A172 (cell line): ENCODE measurements at regions not wholly inside any gene's neighbourhood (a gene's known extent, or its start where the extent isn't known, plus 50 kb on each side); places are given as distances from the start of the nearest gene placed in this dataset.

ENCODE experiments used
- DNase-seq: peaks from one replicate; pipeline ENCODE4 v3.0.0-alpha.2; 2015; ENCODE audit warnings: low spot score

DNA sequence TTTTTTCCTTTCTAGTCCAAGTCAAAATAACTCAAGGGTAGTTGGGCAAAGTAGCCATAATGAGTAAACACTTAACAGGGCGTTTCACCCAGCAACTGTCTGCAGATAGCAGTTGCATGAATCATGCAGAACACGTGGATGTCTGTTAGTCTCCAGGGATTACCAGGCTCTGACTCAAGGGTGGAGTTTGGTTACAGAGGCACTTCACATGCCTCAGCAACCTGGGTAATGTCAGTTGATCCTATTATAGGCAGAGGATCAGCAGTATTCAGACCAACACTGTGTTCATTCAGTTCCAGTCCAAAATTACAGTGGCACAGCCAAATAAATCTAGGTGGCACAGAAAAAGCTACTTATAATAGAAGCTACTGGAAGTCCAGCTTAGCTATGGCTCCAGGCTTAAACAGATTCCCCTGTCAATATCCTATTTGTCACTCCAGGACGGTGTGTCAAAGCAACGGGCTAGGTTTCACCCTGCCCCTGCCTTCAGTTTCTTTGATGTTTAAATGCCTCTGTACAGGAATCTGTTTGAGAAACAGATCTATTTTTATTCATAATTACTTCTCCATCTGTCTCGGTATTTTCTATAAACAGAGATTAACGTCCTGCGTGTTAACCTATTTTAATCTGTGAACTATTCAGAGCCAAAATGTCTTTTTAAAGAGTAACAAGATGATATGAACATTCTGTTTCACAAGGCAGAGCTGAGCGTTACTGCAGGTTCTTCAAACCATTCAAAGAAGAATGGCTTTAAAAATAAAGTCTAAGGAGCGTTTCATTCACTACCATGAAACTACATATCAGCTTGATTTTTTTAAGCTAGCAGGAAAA is 162.6 kb upstream of the AKR1E2 start:
- peak; percentile 100 for DNase-seq

DNA sequence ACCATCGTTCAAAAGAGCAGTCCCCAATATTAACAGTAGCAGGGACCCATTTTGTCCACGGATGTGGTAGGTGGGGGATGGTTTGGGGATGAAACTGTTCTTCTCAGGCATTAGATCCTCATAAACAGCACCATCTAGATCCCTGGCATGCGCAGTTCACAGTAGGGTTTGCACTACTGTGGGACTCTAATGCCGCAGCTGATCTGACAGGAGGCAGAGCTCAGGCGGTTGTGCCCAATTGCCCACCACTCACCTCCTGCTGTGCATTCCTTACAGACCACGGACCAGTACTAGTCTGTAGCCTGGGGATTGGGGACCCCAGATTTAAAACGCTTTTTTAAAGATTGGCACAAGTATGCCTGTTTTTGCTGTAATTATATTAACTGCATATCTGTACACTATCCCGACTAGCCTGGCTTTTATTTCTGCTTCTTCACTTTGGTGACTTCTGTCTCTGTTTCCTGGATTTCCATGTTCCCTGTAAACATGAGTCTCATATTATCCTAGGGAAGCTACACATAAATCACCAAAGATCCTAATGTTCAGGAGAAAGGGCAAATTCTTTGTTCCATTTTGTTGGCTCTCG is 163.3 kb upstream of the AKR1E2 start:
- DNase-seq, result peak; percentile 93

DNA sequence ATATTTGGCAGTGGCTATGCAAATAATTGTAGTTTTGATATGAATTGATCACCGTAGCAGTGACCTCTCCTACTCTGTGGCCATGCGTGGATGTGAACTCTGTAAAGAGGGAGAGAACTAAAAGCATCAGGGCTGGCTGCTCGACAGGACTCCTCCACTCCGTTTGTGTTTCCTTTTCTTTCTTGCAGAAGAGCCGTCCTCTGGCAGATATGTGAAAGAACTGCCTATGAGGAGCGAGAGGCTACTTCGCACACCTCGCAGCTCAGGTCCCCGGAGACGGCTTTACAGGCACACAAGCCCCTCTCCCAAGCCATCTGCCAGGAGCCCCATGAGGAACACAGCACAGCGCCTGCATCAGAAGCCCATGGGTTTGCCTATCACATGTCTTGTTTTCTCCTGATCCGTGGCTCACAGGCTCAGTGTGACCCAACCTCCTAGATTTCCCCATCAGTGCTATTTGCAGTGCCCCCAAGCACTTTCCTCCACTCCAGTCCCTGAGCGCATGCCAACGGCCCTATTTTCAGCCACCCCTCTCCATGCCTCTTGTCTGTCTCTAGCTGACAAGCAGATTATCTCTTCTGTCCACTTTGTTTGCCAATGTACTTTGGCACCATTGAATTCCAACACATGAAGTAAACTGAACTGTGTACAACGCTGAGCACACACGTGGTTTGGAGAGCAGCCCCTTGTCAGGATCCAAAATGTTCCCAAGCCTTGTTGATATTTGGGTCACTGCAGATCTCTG is 164.3 kb upstream of the AKR1E2 start:
- no peak for DNase-seq

DNA sequence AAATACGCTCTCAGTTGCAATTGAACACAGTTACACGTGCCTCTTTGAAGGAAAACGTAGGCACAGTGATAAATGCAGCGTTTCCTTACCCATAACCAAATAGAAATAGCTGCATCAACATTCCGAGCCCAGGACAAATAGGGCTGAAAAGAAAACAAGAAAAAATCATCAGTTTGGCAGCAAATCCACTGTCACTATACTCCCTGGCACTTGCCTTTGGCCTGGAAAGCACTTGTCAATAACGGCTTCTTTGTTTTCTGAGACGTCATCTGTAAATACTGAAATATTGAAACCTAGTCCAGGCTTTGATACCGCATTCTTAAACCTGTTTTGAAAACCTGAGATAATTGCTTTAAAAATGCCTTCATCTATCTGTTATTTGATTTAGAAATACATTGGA is 167.2 kb upstream of the AKR1E2 start:
- DNase-seq, result no peak

DNA sequence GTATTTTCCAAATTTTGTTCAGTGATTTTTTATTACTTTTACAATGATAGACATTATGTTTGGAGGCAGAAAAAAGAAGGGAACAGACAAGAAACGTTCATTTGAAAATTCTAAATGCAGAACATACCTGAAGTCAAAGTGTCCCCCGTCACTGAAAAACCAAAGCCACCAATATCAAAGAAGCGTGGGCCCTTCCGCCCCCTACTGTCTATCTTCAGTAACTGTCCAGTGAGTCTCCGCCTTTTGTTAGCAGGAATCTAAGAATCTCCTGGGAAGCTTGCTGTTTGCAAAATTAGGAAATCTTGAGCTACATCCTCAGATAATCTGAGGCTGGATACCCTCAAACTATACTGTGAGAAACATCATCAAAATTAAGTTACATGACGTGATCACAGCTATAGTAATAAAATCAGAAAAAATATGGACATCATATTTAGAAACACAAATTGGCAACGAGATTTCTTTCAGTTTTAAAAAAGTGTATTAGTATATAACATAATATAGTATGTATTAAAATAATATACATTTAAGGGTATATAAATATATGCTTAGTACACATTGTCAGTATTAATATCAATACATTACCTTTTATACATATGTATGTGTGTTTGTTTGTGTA is 169.3 kb upstream of the AKR1E2 start:
- peak; percentile 76 for DNase-seq

DNA sequence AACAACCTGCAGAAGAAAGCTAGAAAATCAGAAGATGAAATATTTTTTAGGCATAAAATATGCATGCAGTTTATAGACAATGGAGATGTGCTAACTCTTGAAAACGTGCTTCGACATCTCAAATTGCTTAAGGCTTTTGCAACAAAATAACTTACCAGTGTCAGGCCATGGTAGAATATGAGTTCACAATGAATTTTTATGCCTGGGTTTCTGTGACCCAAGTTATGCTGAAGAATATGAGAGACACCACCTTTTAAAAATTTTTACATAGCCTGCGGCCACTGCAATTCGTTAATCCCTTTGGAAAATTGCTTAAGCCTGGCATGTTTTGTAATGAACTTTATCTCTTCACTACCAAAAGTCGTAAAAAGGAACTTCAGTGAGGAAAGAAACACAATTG is 170.1 kb upstream of the AKR1E2 start:
- DNase-seq, result no peak

DNA sequence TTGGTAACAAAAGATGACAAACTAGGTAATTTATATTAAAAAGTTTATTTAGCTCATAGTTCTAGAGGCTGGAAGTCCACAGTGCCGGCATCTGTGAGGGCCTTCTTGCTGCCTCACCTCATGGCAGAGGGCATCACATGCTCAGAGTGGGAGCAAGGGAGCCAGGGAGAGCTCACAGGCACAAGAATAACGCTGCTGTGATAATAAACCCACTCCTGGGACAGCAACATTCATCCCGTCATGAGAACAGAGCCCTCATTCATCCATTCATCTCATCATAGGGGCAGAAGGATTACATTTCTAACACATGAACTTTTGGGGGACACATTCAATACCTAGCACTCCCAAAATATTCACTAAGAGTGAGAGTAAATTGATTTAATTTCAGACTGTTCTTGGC is 170.6 kb upstream of the AKR1E2 start:
- no peak for DNase-seq

DNA sequence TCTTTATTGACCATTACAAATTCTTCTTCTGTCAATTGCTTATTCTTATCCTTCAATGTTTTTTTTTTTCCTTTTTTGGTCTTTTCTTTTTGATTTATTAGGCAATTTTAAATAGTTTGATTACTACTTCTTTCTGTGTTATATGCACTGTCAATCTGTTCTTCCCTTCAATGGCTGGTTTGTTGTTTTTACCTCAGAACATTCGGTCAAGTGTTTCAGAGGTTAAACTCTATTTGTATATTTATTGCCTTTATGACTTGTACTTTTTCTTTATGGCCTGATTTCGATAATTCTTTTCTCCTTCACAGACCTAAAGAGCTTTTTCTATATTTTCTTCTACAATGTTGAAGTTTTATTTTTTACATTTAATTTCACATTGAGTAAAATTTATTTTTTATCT is 171.5 kb upstream of the AKR1E2 start:
- DNase-seq, result no peak

DNA sequence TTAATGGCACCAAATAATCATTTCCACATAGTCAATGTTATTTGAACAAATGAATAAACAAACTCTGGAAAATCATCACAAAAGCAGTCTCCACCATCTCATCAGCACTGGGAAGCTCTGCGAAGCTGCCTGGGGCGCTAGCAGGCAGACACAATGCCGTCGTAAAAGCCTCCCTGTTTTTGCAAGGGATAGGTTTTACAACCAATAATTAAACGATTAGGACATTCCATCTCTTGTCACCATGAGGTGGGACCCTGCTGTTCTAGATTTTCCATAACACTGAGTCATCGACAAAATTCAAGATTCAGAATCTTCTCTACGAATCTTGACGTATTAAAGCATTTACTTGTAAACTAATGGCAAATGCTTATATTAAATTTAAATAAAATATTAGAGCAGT is 172.8 kb upstream of the AKR1E2 start:
- DNase-seq, result no peak

DNA sequence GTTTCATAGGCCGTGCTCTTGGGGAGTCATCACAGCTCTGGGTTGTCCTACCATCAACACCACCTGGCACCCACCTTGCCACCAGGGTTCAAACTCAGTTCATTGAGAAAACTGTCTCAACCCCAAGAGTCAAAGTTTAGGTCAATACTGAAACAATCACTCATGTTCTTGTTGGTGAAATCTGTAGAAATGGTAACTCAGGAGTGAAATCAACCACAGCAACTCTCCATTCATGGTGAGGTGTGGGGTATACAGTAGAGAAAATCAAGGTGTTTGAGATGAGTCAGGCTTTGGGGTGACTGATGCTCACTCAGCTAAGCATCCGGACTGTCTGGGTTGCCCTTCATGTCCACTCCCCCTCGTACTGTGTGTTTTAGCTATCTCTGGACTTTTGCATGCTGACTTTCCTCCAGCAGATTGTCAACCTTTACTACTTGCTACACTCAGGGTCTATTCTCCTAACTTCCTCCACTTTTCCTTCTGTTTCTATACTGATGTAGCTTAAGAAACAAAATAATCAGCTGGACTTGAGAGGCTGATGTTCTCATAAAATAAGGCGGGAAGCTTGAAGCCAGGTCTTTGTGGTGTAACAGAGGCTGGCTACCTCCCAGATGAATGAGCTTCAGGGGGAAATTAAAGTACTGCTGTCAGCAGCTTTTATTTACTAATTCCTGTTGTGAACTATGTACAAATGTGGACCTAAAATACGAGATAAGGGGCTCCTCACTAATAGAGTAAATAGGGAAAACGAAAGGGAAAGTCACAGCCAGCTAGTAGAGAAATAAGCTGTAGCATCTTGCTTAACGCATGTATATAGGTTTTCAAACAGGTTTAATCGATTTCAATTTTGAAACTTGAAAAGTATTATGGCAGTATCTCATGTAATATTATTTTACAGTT is 173.6 kb upstream of the AKR1E2 start:
- no peak for DNase-seq

DNA sequence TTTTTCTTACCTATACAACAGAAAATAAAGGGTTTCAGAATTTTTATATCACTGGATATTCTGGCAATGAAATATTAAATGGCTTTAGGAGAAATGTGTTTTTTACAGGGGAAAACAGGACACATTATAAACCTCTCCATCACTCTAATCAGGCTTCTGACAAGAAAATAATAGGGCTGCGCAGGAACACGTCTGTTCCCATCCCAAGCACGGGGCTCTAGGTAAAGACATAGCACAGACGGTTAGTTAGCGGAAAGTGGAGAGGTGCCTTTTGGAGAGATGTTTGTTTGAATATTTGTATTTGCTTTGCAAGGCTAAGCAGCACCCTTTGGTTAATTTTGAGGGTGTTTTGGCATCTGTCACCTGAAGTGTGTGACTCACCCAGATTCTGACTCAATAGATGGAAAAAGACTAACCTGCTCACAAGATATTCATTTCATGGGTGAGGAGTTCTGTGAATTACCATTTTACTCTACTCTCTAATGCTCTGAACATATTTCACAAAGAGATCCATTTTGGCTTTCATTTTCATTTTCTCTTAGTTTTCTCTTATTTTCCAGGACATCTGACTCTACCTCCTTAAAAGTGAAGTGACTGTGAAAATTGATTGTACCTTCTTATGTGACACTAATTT is 174.5 kb upstream of the AKR1E2 start:
- DNase-seq, result no peak

DNA sequence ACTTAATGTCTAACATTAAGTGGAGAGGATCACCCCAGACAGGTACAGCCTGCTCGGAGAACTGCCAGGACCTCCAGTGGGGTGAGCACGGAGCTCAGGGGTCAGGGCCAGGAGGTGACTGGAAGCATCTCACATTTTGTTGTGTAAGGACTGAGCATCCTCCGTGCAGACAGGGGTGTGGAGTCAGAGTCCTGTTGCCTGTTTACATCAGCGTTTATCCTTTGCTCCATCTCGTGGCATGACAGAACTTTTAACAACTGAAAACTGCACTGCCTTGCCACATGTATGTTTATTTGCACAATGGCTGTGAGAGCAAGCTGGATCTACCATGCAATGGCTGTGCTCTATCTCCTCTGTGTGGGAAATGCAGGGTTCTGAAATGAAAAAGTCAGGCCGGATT is 175.4 kb upstream of the AKR1E2 start:
- no peak for DNase-seq

DNA sequence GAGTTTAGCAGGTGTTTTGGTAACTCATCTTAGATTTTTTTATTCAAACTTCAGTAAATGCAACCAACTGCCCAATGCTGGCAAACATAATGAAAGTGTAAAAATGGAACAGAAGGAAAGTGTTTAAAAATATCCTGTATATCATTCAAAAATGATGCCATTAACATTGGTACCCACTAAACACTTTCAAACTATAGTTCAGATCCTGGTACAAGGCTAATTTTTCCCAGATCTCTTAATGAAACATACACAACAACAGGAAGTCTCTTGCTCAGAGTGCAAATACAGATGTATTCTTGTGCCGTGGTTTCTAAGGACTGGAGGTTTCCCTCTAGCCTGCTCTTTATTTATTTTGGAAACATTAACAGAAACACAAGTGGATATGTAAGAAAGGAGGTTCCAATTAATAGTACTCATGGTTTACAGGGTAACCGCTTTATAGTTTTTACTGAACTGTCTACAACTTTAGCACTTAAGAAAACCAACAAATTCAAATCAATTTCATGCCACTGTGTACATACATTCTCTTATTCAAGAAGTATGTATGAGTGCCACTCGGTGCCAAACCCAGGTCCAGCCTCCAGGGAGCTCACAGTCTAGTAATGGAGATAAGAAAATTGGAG is 176.0 kb upstream of the AKR1E2 start:
- DNase-seq, result no peak

DNA sequence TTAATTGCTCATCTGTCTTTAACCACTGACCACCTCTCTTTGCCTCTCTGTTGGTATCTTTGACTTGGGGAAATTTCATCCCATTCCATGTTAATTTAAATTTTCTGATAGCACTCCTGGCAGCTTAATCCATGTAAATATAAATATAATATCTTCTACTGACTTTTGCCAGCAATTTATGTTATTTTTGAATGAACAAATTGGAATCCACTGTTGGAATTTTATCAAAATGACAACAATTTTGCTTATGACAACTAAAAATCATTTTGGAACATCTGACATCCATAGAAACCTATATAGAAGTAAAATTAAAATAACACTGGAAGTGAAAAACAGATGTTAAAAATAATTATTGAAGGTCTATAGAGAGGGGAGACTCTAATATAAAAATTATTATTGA is 176.5 kb upstream of the AKR1E2 start:
- DNase-seq, result no peak

DNA sequence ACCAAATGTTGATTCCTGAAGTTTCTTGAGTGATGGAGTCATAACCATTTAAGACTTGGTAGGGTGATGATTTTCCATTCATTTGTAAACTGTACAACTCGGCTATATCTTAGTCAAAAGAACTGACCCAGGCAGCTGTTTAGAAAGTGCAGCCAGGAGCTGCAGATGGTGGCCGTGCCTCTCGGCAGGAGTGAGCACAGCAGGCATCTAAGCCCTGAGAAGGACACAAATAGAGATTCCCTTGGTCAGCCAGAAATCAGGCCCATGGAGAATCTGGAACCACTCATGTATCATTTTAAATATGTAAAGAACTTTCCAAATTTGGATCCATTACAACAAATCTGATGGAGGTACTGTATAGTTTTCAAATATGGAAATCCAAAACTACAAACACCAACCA is 177.0 kb upstream of the AKR1E2 start:
- DNase-seq, result no peak

DNA sequence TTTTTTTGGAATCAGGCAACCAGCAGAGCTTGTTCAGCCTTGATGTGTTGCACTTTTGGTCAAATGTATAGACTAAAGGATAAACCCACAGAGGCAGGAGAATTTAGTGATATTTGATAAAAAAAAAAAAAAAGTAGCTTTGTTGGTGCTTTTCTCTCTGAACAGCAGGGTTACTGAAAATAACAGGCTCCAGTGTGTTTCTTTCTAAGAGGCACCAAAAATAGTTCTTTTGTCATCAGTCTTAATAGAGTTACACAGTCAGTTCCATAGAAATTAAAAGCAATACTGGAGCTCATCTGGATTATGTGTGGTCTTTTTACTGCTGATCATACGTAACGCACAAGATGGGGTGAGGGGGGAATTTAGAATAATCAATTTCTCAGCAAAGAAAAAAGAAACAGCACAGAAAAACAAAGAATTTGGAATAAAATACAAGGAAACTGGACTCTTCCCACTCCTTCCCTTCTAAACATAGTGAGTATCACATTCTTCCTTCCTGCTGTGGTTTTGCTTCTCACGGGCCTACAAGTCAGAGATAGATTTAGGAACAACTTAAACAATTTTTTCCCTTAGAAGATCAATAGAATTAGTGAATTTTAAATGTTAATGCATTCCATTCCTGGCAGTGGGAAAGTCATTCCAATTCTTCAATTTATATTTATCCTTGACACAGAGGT is 178.8 kb upstream of the AKR1E2 start:
- no peak for DNase-seq

DNA sequence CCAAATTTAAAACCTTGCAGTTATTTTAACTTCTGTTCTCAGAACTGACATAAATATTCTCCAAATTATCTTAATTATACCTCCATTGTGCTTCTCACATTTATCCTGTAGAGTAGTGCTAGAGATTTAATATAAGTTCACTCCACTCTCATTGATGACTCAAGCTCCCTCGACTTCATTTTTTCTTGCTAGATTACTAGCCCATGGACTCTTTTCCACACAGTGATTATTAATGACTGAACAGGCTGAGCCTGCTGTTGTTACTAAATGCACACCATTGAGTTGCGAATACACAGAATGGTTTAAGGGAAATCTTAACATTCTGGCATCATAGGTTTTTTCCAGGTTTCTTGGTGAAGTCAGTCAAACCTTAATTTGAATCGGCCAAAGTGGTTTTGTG is 179.5 kb upstream of the AKR1E2 start:
- DNase-seq, result no peak

DNA sequence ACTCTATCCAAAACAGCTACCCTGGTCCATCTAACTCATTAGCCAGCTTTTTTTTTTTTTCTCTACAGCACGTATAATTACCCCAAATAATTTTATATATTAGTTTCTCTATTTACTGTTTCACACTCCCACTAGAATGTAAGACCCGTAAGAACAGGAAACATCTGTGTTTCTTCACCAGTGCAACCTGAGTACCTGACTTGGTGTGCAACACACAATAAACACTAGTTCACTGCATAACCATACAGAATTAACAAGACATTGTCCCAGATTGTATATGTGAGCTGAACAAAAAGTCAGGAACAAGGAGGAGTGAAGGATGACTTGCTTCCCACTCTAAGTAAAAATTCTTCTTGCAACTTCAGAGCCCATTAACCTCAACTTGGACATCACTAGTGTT is 180.2 kb upstream of the AKR1E2 start:
- DNase-seq, result no peak

DNA sequence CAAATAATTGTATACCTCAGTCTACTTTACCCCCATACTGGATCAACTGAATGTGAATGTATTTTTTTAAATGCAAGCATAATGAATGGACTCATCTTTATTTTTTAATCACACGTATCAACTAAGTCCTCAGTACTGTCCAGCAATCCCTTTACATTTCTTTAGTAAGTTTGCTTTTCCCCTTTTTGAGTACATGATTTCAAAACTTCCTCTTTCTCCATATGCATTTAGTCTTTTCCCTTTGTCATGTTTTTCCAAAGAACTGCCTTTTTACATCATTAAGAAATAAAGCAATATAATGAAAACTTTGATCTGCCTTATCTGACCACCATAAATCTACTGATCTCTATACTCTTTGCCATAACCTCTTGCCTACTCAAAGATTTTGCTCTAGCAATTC is 182.5 kb upstream of the AKR1E2 start:
- DNase-seq, result no peak

DNA sequence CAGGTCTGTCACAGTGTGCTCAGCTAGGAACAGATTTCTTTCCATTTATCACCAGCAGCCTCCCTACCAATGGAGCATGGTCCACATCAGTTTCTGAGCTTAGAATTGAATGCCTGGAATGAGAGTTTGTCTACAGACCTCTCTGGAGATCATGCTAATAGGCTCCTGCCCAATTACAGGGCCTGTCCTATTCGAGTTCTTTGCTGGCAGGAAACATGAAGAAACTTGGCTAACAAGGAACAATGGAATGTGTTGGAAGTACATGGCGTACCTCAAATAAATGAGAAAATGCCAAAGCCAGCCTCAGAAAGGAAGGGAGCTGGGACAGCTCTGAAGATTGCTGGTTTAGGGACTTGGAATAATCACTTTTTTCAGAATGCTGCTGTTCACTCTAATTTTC is 186.0 kb upstream of the AKR1E2 start:
- no peak for DNase-seq
